DMS153 treated with DMSO at 0.1 percent for 48 hours (cell line): ENCODE measurements at regions not wholly inside any gene's neighbourhood (a gene's known extent, or its start where the extent isn't known, plus 50 kb on each side); places are given as distances from the start of the nearest gene placed in this dataset.

ENCODE experiments used
- DNase-seq: peaks from one replicate; lab custom pipeline; 2025; ENCODE audit not compliant: unreplicated experiment; lab: John Stamatoyannopoulos, UW

GRCh38 chr12:124687917-124688316, 120.5 kb upstream of the NCOR2 start:
- no peak for DNase-seq

- no peak for DNase-seq
These were observed 119.9 kb upstream of the NCOR2 start for GRCh38 chr12:124687174-124687902.

GRCh38 chr12:124686370-124687173, 119.2 kb upstream of the NCOR2 start:
- no peak for DNase-seq

- no peak for DNase-seq
These were observed 118.4 kb upstream of the NCOR2 start for GRCh38 chr12:124685689-124686369.

- DNase-seq: no peak
These were observed 117.7 kb upstream of the NCOR2 start for GRCh38 chr12:124684971-124685688.

GRCh38 chr12:124684496-124684895, 117.1 kb upstream of the NCOR2 start:
- no peak for DNase-seq

GRCh38 chr12:124683152-124684124, 116.0 kb upstream of the NCOR2 start:
- no peak for DNase-seq

- DNase-seq: no peak
These were observed 115.2 kb upstream of the NCOR2 start for GRCh38 chr12:124682425-124683151.

GRCh38 chr12:124681779-124682391, 114.5 kb upstream of the NCOR2 start:
- no peak for DNase-seq

GRCh38 chr12:124680863-124681778, 113.7 kb upstream of the NCOR2 start:
- no peak for DNase-seq

GRCh38 chr12:124679533-124680371, 112.3 kb upstream of the NCOR2 start:
- no peak for DNase-seq

GRCh38 chr12:124679047-124679446, 111.6 kb upstream of the NCOR2 start:
- no peak for DNase-seq

GRCh38 chr12:124678421-124678893, 111.0 kb upstream of the NCOR2 start:
- DNase-seq: no peak

- no peak for DNase-seq
These were observed 110.3 kb upstream of the NCOR2 start for GRCh38 chr12:124677552-124678356.

- no peak for DNase-seq
These were observed 109.5 kb upstream of the NCOR2 start for GRCh38 chr12:124676714-124677462.
